Gastroesophageal sphincter (tissue), 4 donors: ENCODE measurements at regions not wholly inside any gene's neighbourhood (a gene's known extent, or its start where the extent isn't known, plus 50 kb on each side); places are given as distances from the start of the nearest gene placed in this dataset.

ENCODE experiments used
- ATAC-seq: fragments of 150-250 bp; one replicate; pipeline ENCODE4 v1.9.1; 2016; ENCODE audit warnings: mild to moderate bottlenecking, moderate library complexity
- H3K27ac ChIP-seq, 4 donors: fragments of 200-600 bp; sonication (generic) in 3 of 4; 1 replicate in 3 of 4; 2 replicates in 1 of 4; pipeline ENCODE4 v1.5.1; 2016 to 2019
- H3K27me3 ChIP-seq: fragments of 200-600 bp; sonication (generic); one replicate; pipeline ENCODE4 v1.5.1; 2019
- H3K36me3 ChIP-seq, 2 donors: fragments of 200-600 bp; sonication (generic); one replicate each; pipeline ENCODE4 v1.5.1; 2019; ENCODE audit warnings: control low read depth in 1 of 2
- H3K4me1 ChIP-seq, 3 donors: fragments of 200-600 bp; sonication (generic); 1 replicate in 2 of 3; 2 replicates in 1 of 3; pipeline ENCODE4 v1.5.1; 2016 to 2019; ENCODE audit warnings: control low read depth in 2 of 3
- H3K4me3 ChIP-seq, 2 donors: fragments of 200-600 bp; sonication (generic); one replicate each; pipeline ENCODE4 v1.5.1; 2019; ENCODE audit warnings: mild to moderate bottlenecking in 1 of 2, moderate library complexity in 1 of 2
- H3K9me3 ChIP-seq, 3 donors: fragments of 200-600 bp; sonication (generic); one replicate each; pipeline ENCODE4 v1.5.1; 2017 to 2019; ENCODE audit warnings: control low read depth in 2 of 3
- CTCF ChIP-seq, 4 experiments: fragments of 200-600 bp in 2 of 4; fragments of 450-650 bp in 2 of 4; sonication (generic) in 1 of 4; IDR thresholded peaks; one replicate each; pipeline ENCODE4 v1.5.1; 2017 to 2019; ENCODE audit warnings: antibody characterized with exemption in 4 of 4, mild to moderate bottlenecking in 2 of 4, moderate library complexity in 2 of 4
- EP300 ChIP-seq: sonication (generic); formaldehyde crosslinking; IDR thresholded peaks from one replicate; pipeline ENCODE4 v1.6.1; 2017; ENCODE audit warnings: antibody characterized with exemption, mild to moderate bottlenecking
- POLR2A ChIP-seq, 2 donors: fragments of 450-650 bp; IDR thresholded peaks; one replicate each; pipeline ENCODE4 v1.6.1; 2017; ENCODE audit warnings: antibody characterized with exemption in 2 of 2, mild to moderate bottlenecking in 2 of 2, moderate library complexity in 1 of 2
- POLR2AphosphoS5 ChIP-seq: sonication (generic); formaldehyde crosslinking; IDR thresholded peaks from one replicate; pipeline ENCODE4 v1.6.1; 2017; ENCODE audit warnings: antibody characterized with exemption
- WGBS, 2 donors: methylation state at CpG; one replicate each; pipeline ENCODE4 v1.1.5; 2018; ENCODE audit warnings: low coverage in 1 of 2; 5-methylcytosine and 5-hydroxymethylcytosine counted together

- WGBS, 2 donors = 70 to 79% methylated on average over 13 to 15 of the region's 15 CpGs
- no peak for TF ChIP-seq CTCF (IDR thresholded peaks at IDR 0.05)
- TF ChIP-seq POLR2A (IDR thresholded peaks at IDR 0.05) = no peak
- TF ChIP-seq POLR2AphosphoS5 = no peak
- no peak for TF ChIP-seq EP300
- Histone ChIP-seq H3K4me1 (peaks cover 0 to 4% (median 0%) of the 10 kb centered on the region in 3 donors), H3K4me3 (no peak overlapping the region), H3K36me3 (no peaks in the 10 kb centered on the region), H3K27me3 (no peaks in the 10 kb centered on the region), H3K9me3 (no peaks in the 10 kb centered on the region), H3K27ac (no peak overlapping the region)
- no peak for ATAC-seq
These were observed 811.0 kb upstream of the GRAMD2B start for GRCh38 chr5:125612181-125612721.

- ATAC-seq = no peak
- TF ChIP-seq EP300 = no peak
- no peak for TF ChIP-seq POLR2A (IDR thresholded peaks at IDR 0.05)
- TF ChIP-seq POLR2AphosphoS5 = no peak
- no peak for TF ChIP-seq CTCF (IDR thresholded peaks at IDR 0.05)
- peaks cover 0 to 4% (median 0%) of the 10 kb centered on the region in 3 donors for H3K4me1 ChIP-seq
- H3K27me3 ChIP-seq = no peaks in the 10 kb centered on the region
- H3K36me3 ChIP-seq = no peaks in the 10 kb centered on the region
- H3K9me3 ChIP-seq = no peaks in the 10 kb centered on the region
- H3K4me3 ChIP-seq = no peak overlapping the region
- H3K27ac ChIP-seq = no peak overlapping the region
These were observed 810.4 kb upstream of the GRAMD2B start for GRCh38 chr5:125612776-125613175.

DNA sequence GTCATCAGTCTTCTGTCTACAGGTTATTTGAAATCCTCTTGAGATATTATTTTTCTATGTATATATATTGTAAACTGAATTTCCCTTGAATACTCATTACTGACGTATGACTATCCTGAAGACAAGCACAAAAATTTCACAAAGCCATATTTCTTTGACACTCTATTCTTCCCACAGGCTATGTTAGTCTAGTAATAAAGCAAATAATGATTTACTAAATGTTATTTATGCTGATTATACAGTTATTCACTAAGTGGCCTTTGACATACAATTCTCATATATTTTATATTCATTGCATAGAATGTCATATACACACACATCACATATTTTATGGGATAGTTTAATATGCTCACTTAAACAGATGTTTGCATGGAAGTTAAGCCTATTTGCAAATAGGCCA lies 793.0 kb upstream of the GRAMD2B start:
- no peak for TF ChIP-seq CTCF (IDR thresholded peaks at IDR 0.05)
- TF ChIP-seq POLR2A (IDR thresholded peaks at IDR 0.05) = no peak
- no peak for TF ChIP-seq EP300
- no peak for TF ChIP-seq POLR2AphosphoS5
- ATAC-seq = no peak
- Histone ChIP-seq H3K27me3 (no peaks in the 10 kb centered on the region), H3K4me1 (no peaks in the 10 kb centered on the region), H3K36me3 (no peaks in the 10 kb centered on the region), H3K27ac (no peak overlapping the region), H3K4me3 (no peak overlapping the region), H3K9me3 (no peaks in the 10 kb centered on the region)
- WGBS, 2 donors = 85 to 91% methylated on average over 1 of the region's 1 CpG

GRCh38 chr5:125633523-125633922 lies 789.7 kb upstream of the GRAMD2B start:
- H3K27me3 ChIP-seq = no peaks in the 10 kb centered on the region
- ATAC-seq = no peak
- H3K4me3 ChIP-seq = no peak overlapping the region
- H3K4me1 ChIP-seq = no peaks in the 10 kb centered on the region
- H3K36me3 ChIP-seq = no peaks in the 10 kb centered on the region
- no peaks in the 10 kb centered on the region for H3K9me3 ChIP-seq
- no peak overlapping the region for H3K27ac ChIP-seq
- WGBS, 2 donors = 88% methylated on average over 1 of the region's 1 CpG; no CpG with 5 or more reads in 1 of the 2 donors
- TF ChIP-seq EP300 (no peak), POLR2AphosphoS5 (no peak), POLR2A (IDR thresholded peaks at IDR 0.05) (no peak), CTCF (IDR thresholded peaks at IDR 0.05) (no peak)

- Histone ChIP-seq H3K27me3 (no peaks in the 10 kb centered on the region), H3K9me3 (no peaks in the 10 kb centered on the region), H3K4me3 (no peak overlapping the region), H3K36me3 (no peaks in the 10 kb centered on the region), H3K4me1 (no peaks in the 10 kb centered on the region), H3K27ac (no peak overlapping the region)
- ATAC-seq = no peak
- TF ChIP-seq POLR2AphosphoS5 = no peak
- TF ChIP-seq CTCF (IDR thresholded peaks at IDR 0.05) = no peak
- TF ChIP-seq POLR2A (IDR thresholded peaks at IDR 0.05) = no peak
- no peak for TF ChIP-seq EP300
- 93 to 100% methylated on average over 1 of the region's 1 CpG for WGBS, 2 donors
These were observed 788.9 kb upstream of the GRAMD2B start for GRCh38 chr5:125634216-125634835.
